ENCODE measurements at regions not wholly inside any gene's neighbourhood (a gene's known extent, or its start where the extent isn't known, plus 50 kb on each side); places are given as distances from the start of the nearest gene placed in this dataset.
A peak's percentile ranks its signal among the peaks of the same experiment; 100 is the strongest.
"Not testable (repeated sequence)": the region's sequence is repeated elsewhere in the genome, so short reads cannot be mapped to it uniquely, and the experiment has no call there.

DNA sequence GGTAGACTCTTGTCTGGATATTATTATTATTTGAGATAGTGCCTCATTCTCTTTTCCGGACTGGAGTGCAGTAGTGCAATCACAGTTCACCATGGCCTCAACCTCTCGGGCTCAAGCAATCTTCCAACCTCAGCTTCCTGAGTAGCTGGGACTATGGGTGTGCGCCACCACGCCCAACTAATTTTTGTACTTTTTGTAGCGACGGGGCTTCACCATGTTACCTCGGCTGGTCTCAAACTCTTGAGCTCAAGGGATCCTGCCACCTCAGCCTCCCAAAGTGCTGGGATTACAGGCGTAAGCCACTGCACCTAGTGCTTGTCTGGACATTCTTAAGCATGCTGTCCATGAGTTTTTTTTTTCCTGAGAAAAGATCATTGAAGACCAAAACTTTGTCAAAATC lies 498.9 kb upstream of the RGS6 start:
- H3K23ac ChIP-seq (ENCODE audit: low read length in 2 of 2): no peak overlapping the region
- no peak overlapping the region for H4K91ac ChIP-seq (ENCODE audit: low read length)
- no peak overlapping the region for H2AFZ ChIP-seq (ENCODE audit: low read depth, low read length)
- no peak overlapping the region for H2BK12ac ChIP-seq (ENCODE audit: low read length in 2 of 2)
- H3K9ac ChIP-seq (ENCODE audit: low read length): no peak overlapping the region
- no peak overlapping the region for H3K4me2 ChIP-seq (ENCODE audit: low read length, poor library complexity, severe bottlenecking)
- H3K18ac ChIP-seq (ENCODE audit: low read depth in 1 of 2, low read length in 2 of 2): no peak overlapping the region
- no peak overlapping the region for H2BK120ac ChIP-seq (ENCODE audit: low read depth, low read length)
- H2AK5ac ChIP-seq (ENCODE audit: low read length, severe bottlenecking): no peak overlapping the region
- H3K4ac ChIP-seq (ENCODE audit: low read depth in 1 of 2, low read length in 2 of 2): no peak overlapping the region
- H3K9me3 ChIP-seq (ENCODE audit: control insufficient read depth, low read length): no peaks in the 10 kb centered on the region
- 96% methylated on average over 8 of the region's 8 CpGs for WGBS
- H3K14ac ChIP-seq (ENCODE audit: low read length in 2 of 2): no peak overlapping the region
- no peak overlapping the region for H4K8ac ChIP-seq (ENCODE audit: low read length)
- DNase-seq: no peak
- H3K4me3 ChIP-seq (ENCODE audit: insufficient read depth in 1 of 2, low read depth in 1 of 2, low read length in 2 of 2): no peak overlapping the region
- H3K79me1 ChIP-seq (replicated peaks; ENCODE audit: low read length, poor library complexity, severe bottlenecking): peaks cover 20% of the 10 kb centered on the region
- H3K4me1 ChIP-seq (ENCODE audit: control insufficient read depth, insufficient read depth, low read depth, low read length): peaks cover 1% of the 10 kb centered on the region
- H3K27ac ChIP-seq (ENCODE audit: low read length, poor library complexity, severe bottlenecking): no peak overlapping the region
- no peak overlapping the region for H2BK5ac ChIP-seq (ENCODE audit: low read depth, low read length, poor library complexity, severe bottlenecking)
- no peaks in the 10 kb centered on the region for H3K36me3 ChIP-seq (ENCODE audit: control insufficient read depth in 1 of 2, insufficient read depth in 2 of 2, low read depth in 1 of 2, low read length in 2 of 2)
- no peaks in the 10 kb centered on the region for H3K27me3 ChIP-seq (ENCODE audit: control insufficient read depth in 1 of 2, insufficient read depth in 1 of 2, low read length in 2 of 2)
- H2BK15ac ChIP-seq (ENCODE audit: low read depth, poor library complexity, severe bottlenecking): no peak overlapping the region

- not testable (repeated sequence) for H3K23ac ChIP-seq (ENCODE audit: low read length in 2 of 2); H3K27me3 ChIP-seq (ENCODE audit: control insufficient read depth in 1 of 2, insufficient read depth in 1 of 2, low read length in 2 of 2); H3K14ac ChIP-seq (ENCODE audit: low read length in 2 of 2); H3K27ac ChIP-seq (ENCODE audit: low read length, poor library complexity, severe bottlenecking); H3K4me2 ChIP-seq (ENCODE audit: low read length, poor library complexity, severe bottlenecking); H2BK12ac ChIP-seq (ENCODE audit: low read length in 2 of 2); H3K4me1 ChIP-seq (ENCODE audit: control insufficient read depth, insufficient read depth, low read depth, low read length); H2BK120ac ChIP-seq (ENCODE audit: low read depth, low read length); H3K36me3 ChIP-seq (ENCODE audit: control insufficient read depth in 1 of 2, insufficient read depth in 2 of 2, low read depth in 1 of 2, low read length in 2 of 2); H4K91ac ChIP-seq (ENCODE audit: low read length); H2BK15ac ChIP-seq (ENCODE audit: low read depth, poor library complexity, severe bottlenecking); H3K9me3 ChIP-seq (ENCODE audit: control insufficient read depth, low read length); H2BK5ac ChIP-seq (ENCODE audit: low read depth, low read length, poor library complexity, severe bottlenecking); H4K8ac ChIP-seq (ENCODE audit: low read length); DNase-seq; H3K4me3 ChIP-seq (ENCODE audit: insufficient read depth in 1 of 2, low read depth in 1 of 2, low read length in 2 of 2); H2AFZ ChIP-seq (ENCODE audit: low read depth, low read length); H3K4ac ChIP-seq (ENCODE audit: low read depth in 1 of 2, low read length in 2 of 2); H3K9ac ChIP-seq (ENCODE audit: low read length); H2AK5ac ChIP-seq (ENCODE audit: low read length, severe bottlenecking); H3K18ac ChIP-seq (ENCODE audit: low read depth in 1 of 2, low read length in 2 of 2)
- peaks cover 12% of the 10 kb centered on the region for H3K79me1 ChIP-seq (replicated peaks; ENCODE audit: low read length, poor library complexity, severe bottlenecking)
- 88% methylated on average over 1 of the region's 2 CpGs for WGBS
Observed at GRCh38 chr14:71435641-71436040, 496.6 kb upstream of the RGS6 start.

GRCh38 chr14:71437870-71438269 lies 494.4 kb upstream of the RGS6 start:
- Histone ChIP-seq H2BK120ac (ENCODE audit: low read depth, low read length) (no peak overlapping the region), H2AK5ac (ENCODE audit: low read length, severe bottlenecking) (peak overlapping the region; percentile 11), H3K4me2 (ENCODE audit: low read length, poor library complexity, severe bottlenecking) (no peak overlapping the region), H3K9ac (ENCODE audit: low read length) (peak overlapping the region; percentile 79), H2BK15ac (ENCODE audit: low read depth, poor library complexity, severe bottlenecking) (no peak overlapping the region), H3K18ac (ENCODE audit: low read depth in 1 of 2, low read length in 2 of 2) (no peak overlapping the region), H3K27me3 (ENCODE audit: control insufficient read depth in 1 of 2, insufficient read depth in 1 of 2, low read length in 2 of 2) (no peaks in the 10 kb centered on the region), H4K8ac (ENCODE audit: low read length) (no peak overlapping the region), H3K9me3 (ENCODE audit: control insufficient read depth, low read length) (no peaks in the 10 kb centered on the region), H2BK5ac (ENCODE audit: low read depth, low read length, poor library complexity, severe bottlenecking) (no peak overlapping the region), H3K4me3 (ENCODE audit: insufficient read depth in 1 of 2, low read depth in 1 of 2, low read length in 2 of 2) (no peak overlapping the region), H3K4me1 (ENCODE audit: control insufficient read depth, insufficient read depth, low read depth, low read length) (peaks cover 6% of the 10 kb centered on the region), H3K14ac (ENCODE audit: low read length in 2 of 2) (no peak overlapping the region), H4K91ac (ENCODE audit: low read length) (no peak overlapping the region), H2AFZ (ENCODE audit: low read depth, low read length) (no peak overlapping the region), H3K4ac (ENCODE audit: low read depth in 1 of 2, low read length in 2 of 2) (no peak overlapping the region), H3K23ac (ENCODE audit: low read length in 2 of 2) (no peak overlapping the region), H3K36me3 (ENCODE audit: control insufficient read depth in 1 of 2, insufficient read depth in 2 of 2, low read depth in 1 of 2, low read length in 2 of 2) (no peaks in the 10 kb centered on the region), H3K27ac (ENCODE audit: low read length, poor library complexity, severe bottlenecking) (no peak overlapping the region), H2BK12ac (ENCODE audit: low read length in 2 of 2) (no peak overlapping the region), H3K79me1 (replicated peaks; ENCODE audit: low read length, poor library complexity, severe bottlenecking) (peaks cover 13% of the 10 kb centered on the region)
- 46% methylated on average over 4 of the region's 4 CpGs for WGBS
- DNase-seq: peak; percentile 33

DNA sequence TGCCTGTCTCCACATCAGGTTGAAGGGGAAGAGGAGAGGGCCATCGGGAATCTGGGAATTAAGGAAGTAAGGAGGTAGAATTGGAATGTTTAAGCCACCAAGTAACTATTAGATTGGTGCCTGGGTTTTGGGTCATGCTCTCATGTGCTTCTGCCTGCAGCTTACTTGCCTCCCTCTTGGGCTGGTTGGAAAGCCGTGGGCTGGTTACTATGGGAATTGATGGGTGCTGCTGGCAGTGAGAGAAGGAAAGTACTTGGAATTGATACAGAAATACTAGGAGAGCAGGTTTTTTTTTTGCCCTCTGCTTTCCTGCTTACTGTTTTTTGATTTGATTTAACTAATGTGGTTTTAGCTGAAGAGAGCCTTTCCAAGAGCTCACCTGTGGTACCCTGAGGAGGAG lies 493.5 kb upstream of the RGS6 start:
- H2BK15ac ChIP-seq (ENCODE audit: low read depth, poor library complexity, severe bottlenecking): no peak overlapping the region
- H3K9ac ChIP-seq (ENCODE audit: low read length): peak overlapping the region; percentile 79
- no peak overlapping the region for H3K18ac ChIP-seq (ENCODE audit: low read depth in 1 of 2, low read length in 2 of 2)
- no peak overlapping the region for H2AK5ac ChIP-seq (ENCODE audit: low read length, severe bottlenecking)
- H3K9me3 ChIP-seq (ENCODE audit: control insufficient read depth, low read length): no peaks in the 10 kb centered on the region
- peaks cover 6% of the 10 kb centered on the region for H3K4me1 ChIP-seq (ENCODE audit: control insufficient read depth, insufficient read depth, low read depth, low read length)
- DNase-seq: no peak
- H3K36me3 ChIP-seq (ENCODE audit: control insufficient read depth in 1 of 2, insufficient read depth in 2 of 2, low read depth in 1 of 2, low read length in 2 of 2): no peaks in the 10 kb centered on the region
- H3K4ac ChIP-seq (ENCODE audit: low read depth in 1 of 2, low read length in 2 of 2): no peak overlapping the region
- no peak overlapping the region for H2BK120ac ChIP-seq (ENCODE audit: low read depth, low read length)
- no peak overlapping the region for H3K14ac ChIP-seq (ENCODE audit: low read length in 2 of 2)
- H3K4me3 ChIP-seq (ENCODE audit: insufficient read depth in 1 of 2, low read depth in 1 of 2, low read length in 2 of 2): peak overlapping the region in 1 of 2 experiments; percentile 60
- H2BK12ac ChIP-seq (ENCODE audit: low read length in 2 of 2): no peak overlapping the region
- H2BK5ac ChIP-seq (ENCODE audit: low read depth, low read length, poor library complexity, severe bottlenecking): no peak overlapping the region
- H3K23ac ChIP-seq (ENCODE audit: low read length in 2 of 2): no peak overlapping the region
- no peak overlapping the region for H3K27ac ChIP-seq (ENCODE audit: low read length, poor library complexity, severe bottlenecking)
- no peak overlapping the region for H4K8ac ChIP-seq (ENCODE audit: low read length)
- no peak overlapping the region for H4K91ac ChIP-seq (ENCODE audit: low read length)
- no peak overlapping the region for H3K4me2 ChIP-seq (ENCODE audit: low read length, poor library complexity, severe bottlenecking)
- WGBS: 48% methylated on average over 2 of the region's 2 CpGs
- H3K79me1 ChIP-seq (replicated peaks; ENCODE audit: low read length, poor library complexity, severe bottlenecking): peaks cover 11% of the 10 kb centered on the region
- H2AFZ ChIP-seq (ENCODE audit: low read depth, low read length): no peak overlapping the region
- H3K27me3 ChIP-seq (ENCODE audit: control insufficient read depth in 1 of 2, insufficient read depth in 1 of 2, low read length in 2 of 2): no peaks in the 10 kb centered on the region

All from mesenchymal stem cell (in vitro differentiated cells and primary cell).